ENCODE measurements at regions not wholly inside any gene's neighbourhood (a gene's known extent, or its start where the extent isn't known, plus 50 kb on each side); places are given as distances from the start of the nearest gene placed in this dataset.

GRCh38 chr2:49840428-49840975 lies 686.2 kb upstream of the FSHR start:
- Histone ChIP-seq H3K36me3 (ENCODE audit: control insufficient read depth in 2 of 2, insufficient read depth in 2 of 2, low read length in 1 of 2) (no peaks in the 10 kb centered on the region), H3K9me3 (ENCODE audit: control insufficient read depth in 2 of 2, insufficient read depth in 1 of 2, low read length in 1 of 2) (no peaks in the 10 kb centered on the region), H3K4me3 (ENCODE audit: low read length in 2 of 2) (no peak overlapping the region), H3K27ac (ENCODE audit: low read depth in 1 of 2, low read length in 1 of 2) (no peak overlapping the region), H3K27me3 (ENCODE audit: control insufficient read depth in 2 of 2, insufficient read depth in 1 of 2, low read length in 1 of 2) (no peaks in the 10 kb centered on the region), H3K4me1 (ENCODE audit: control insufficient read depth in 2 of 2, insufficient read depth in 2 of 2, low read length in 2 of 2) (no peaks in the 10 kb centered on the region)
- 95% methylated on average over 5 of the region's 5 CpGs for WGBS
- DNase-seq (ENCODE audit: low read depth in 6 of 9, low spot score in 9 of 9), result no peak

DNA sequence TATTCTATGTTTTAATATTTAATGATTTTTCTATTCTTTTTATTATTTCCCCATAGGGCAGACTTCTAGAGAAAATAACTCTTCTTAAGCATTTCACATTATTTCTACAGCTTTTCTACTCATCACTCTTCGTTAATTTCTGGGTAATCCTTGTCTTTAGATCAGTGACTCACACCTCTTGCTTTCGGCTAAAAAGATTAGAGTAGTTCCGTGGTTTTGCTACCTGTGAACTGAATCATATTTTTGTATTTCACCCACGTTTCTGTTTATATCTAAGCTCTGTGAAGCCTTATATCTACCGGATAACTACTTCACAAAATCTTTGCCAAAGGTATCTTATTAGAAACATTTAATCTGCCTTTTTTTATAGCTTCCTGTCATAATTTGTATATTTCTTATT lies 685.5 kb upstream of the FSHR start:
- Histone ChIP-seq H3K27me3 (ENCODE audit: control insufficient read depth in 2 of 2, insufficient read depth in 1 of 2, low read length in 1 of 2) (no peaks in the 10 kb centered on the region), H3K27ac (ENCODE audit: low read depth in 1 of 2, low read length in 1 of 2) (no peak overlapping the region), H3K9me3 (ENCODE audit: control insufficient read depth in 2 of 2, insufficient read depth in 1 of 2, low read length in 1 of 2) (no peaks in the 10 kb centered on the region), H3K4me3 (ENCODE audit: low read length in 2 of 2) (no peak overlapping the region), H3K36me3 (ENCODE audit: control insufficient read depth in 2 of 2, insufficient read depth in 2 of 2, low read length in 1 of 2) (no peaks in the 10 kb centered on the region), H3K4me1 (ENCODE audit: control insufficient read depth in 2 of 2, insufficient read depth in 2 of 2, low read length in 2 of 2) (no peaks in the 10 kb centered on the region)
- WGBS, result 92% methylated on average over 5 of the region's 5 CpGs
- no peak for DNase-seq (ENCODE audit: low read depth in 6 of 9, low spot score in 9 of 9)

DNA sequence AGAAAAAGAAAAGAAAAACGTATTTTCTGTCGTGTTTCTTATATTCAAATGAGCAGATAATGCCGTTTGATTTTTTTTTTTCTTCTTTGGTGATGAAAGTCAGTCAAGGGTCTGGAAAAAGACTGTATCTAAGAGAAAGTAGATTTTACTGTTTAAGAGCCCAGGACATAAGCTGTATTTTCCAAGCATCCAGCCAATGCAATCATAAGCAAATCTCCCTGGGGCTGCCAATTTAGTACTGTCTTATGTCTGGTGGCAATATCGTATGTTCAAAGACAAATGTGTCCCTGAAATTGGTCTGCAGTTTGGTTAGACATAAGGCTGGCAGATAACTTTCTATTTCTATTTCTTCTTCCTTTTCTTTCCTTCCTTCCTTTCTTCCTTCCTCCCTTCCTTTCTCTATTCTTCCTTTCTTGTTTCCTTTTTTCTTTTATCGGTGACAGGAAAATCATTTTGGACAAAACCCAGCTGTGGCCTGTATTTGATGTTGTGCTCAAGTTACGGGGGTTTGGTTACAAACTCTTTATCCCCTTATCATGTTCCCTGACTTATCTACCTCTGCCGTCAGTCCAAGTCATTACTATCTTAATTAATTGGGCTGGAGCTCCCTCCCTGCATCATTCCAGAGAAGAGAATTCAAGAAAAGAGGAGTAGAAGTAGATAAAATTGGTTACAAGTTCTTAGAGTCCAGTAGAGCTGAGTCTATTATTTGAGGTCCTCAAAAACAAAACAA lies 683.4 kb upstream of the FSHR start:
- Histone ChIP-seq H3K4me1 (ENCODE audit: control insufficient read depth in 2 of 2, insufficient read depth in 2 of 2, low read length in 2 of 2) (no peaks in the 10 kb centered on the region), H3K9me3 (ENCODE audit: control insufficient read depth in 2 of 2, insufficient read depth in 1 of 2, low read length in 1 of 2) (no peaks in the 10 kb centered on the region), H3K27ac (ENCODE audit: low read depth in 1 of 2, low read length in 1 of 2) (no peak overlapping the region), H3K27me3 (ENCODE audit: control insufficient read depth in 2 of 2, insufficient read depth in 1 of 2, low read length in 1 of 2) (no peaks in the 10 kb centered on the region), H3K4me3 (ENCODE audit: low read length in 2 of 2) (no peak overlapping the region), H3K36me3 (ENCODE audit: control insufficient read depth in 2 of 2, insufficient read depth in 2 of 2, low read length in 1 of 2) (no peaks in the 10 kb centered on the region)
- 90% methylated on average over 7 of the region's 7 CpGs for WGBS
- DNase-seq (ENCODE audit: low read depth in 6 of 9, low spot score in 9 of 9), result no peak

DNA sequence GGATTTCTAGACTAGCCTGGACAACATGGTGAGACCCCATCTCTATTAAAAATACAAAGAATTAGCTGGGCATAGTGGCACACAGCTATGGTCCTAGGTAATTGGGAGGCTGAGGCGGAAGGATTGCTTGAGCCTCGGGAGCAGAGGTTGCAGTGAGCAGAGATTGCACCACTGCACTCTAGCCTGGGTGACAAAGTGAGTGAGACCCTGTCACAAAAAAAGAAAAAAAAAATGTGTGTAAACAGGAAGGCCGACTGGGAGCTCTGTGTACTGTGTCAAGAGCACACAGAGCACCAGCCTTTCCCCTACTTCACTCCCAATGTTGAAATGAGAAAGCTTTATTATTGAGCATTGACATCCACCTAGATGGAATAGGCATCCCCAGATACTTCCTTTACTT lies 681.7 kb upstream of the FSHR start:
- Histone ChIP-seq H3K27ac (ENCODE audit: low read depth in 1 of 2, low read length in 1 of 2) (no peak overlapping the region), H3K4me1 (ENCODE audit: control insufficient read depth in 2 of 2, insufficient read depth in 2 of 2, low read length in 2 of 2) (no peaks in the 10 kb centered on the region), H3K9me3 (ENCODE audit: control insufficient read depth in 2 of 2, insufficient read depth in 1 of 2, low read length in 1 of 2) (no peaks in the 10 kb centered on the region), H3K27me3 (ENCODE audit: control insufficient read depth in 2 of 2, insufficient read depth in 1 of 2, low read length in 1 of 2) (no peaks in the 10 kb centered on the region), H3K4me3 (ENCODE audit: low read length in 2 of 2) (no peak overlapping the region), H3K36me3 (ENCODE audit: control insufficient read depth in 2 of 2, insufficient read depth in 2 of 2, low read length in 1 of 2) (no peaks in the 10 kb centered on the region)
- 83% methylated on average over 3 of the region's 3 CpGs for WGBS
- no peak for DNase-seq (ENCODE audit: low read depth in 6 of 9, low spot score in 9 of 9)

GRCh38 chr2:49834433-49834832 lies 680.1 kb upstream of the FSHR start:
- no peaks in the 10 kb centered on the region for H3K9me3 ChIP-seq (ENCODE audit: control insufficient read depth in 2 of 2, insufficient read depth in 1 of 2, low read length in 1 of 2)
- H3K27ac ChIP-seq (ENCODE audit: low read depth in 1 of 2, low read length in 1 of 2), result no peak overlapping the region
- H3K4me1 ChIP-seq (ENCODE audit: control insufficient read depth in 2 of 2, insufficient read depth in 2 of 2, low read length in 2 of 2), result no peaks in the 10 kb centered on the region
- DNase-seq (ENCODE audit: low read depth in 6 of 9, low spot score in 9 of 9), result no peak
- 100% methylated on average over 1 of the region's 1 CpG for WGBS
- H3K4me3 ChIP-seq (ENCODE audit: low read length in 2 of 2), result no peak overlapping the region
- no peaks in the 10 kb centered on the region for H3K27me3 ChIP-seq (ENCODE audit: control insufficient read depth in 2 of 2, insufficient read depth in 1 of 2, low read length in 1 of 2)
- H3K36me3 ChIP-seq (ENCODE audit: control insufficient read depth in 2 of 2, insufficient read depth in 2 of 2, low read length in 1 of 2), result no peaks in the 10 kb centered on the region

GRCh38 chr2:49832555-49832954 lies 678.2 kb upstream of the FSHR start:
- no peaks in the 10 kb centered on the region for H3K27me3 ChIP-seq (ENCODE audit: control insufficient read depth in 2 of 2, insufficient read depth in 1 of 2, low read length in 1 of 2)
- 90% methylated on average over 3 of the region's 3 CpGs for WGBS
- H3K36me3 ChIP-seq (ENCODE audit: control insufficient read depth in 2 of 2, insufficient read depth in 2 of 2, low read length in 1 of 2), result no peaks in the 10 kb centered on the region
- H3K4me3 ChIP-seq (ENCODE audit: low read length in 2 of 2), result no peak overlapping the region
- H3K27ac ChIP-seq (ENCODE audit: low read depth in 1 of 2, low read length in 1 of 2), result no peak overlapping the region
- DNase-seq (ENCODE audit: low read depth in 6 of 9, low spot score in 9 of 9), result no peak
- H3K9me3 ChIP-seq (ENCODE audit: control insufficient read depth in 2 of 2, insufficient read depth in 1 of 2, low read length in 1 of 2), result no peaks in the 10 kb centered on the region
- no peaks in the 10 kb centered on the region for H3K4me1 ChIP-seq (ENCODE audit: control insufficient read depth in 2 of 2, insufficient read depth in 2 of 2, low read length in 2 of 2)

DNA sequence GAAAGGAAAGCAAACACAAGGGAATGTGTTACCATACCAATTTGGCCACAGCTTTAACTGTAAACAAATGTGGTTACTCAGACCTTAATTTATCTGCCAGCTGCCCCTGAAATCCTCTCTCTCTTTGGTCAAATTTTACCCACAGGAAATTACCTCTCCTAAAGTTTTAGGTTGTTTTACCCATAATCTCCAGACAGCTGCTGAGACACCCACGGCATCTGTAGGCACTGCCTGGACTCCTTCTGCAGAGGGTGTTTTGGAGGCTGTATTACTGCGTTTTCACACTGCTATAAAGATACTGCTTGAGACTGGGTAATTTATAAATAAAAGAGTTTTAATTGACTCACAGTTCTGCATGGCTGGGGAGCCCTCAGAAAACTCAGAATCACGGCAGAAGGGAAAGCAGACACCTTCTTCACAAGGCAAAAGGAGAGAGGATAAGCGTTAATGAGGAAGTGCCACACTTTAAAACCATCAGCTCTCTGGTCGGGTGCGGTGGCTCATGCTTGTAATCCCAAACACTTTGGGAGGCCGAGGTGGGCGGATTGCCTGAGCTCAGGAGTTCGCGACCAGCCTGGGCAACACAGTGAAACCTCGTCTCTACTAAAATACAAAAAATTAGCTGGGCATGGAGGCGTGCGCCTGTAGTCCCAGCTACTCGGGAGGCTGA lies 677.5 kb upstream of the FSHR start:
- 52% methylated on average over 14 of the region's 14 CpGs for WGBS
- Histone ChIP-seq H3K4me3 (ENCODE audit: low read length in 2 of 2) (no peak overlapping the region), H3K4me1 (ENCODE audit: control insufficient read depth in 2 of 2, insufficient read depth in 2 of 2, low read length in 2 of 2) (no peaks in the 10 kb centered on the region), H3K9me3 (ENCODE audit: control insufficient read depth in 2 of 2, insufficient read depth in 1 of 2, low read length in 1 of 2) (no peaks in the 10 kb centered on the region), H3K36me3 (ENCODE audit: control insufficient read depth in 2 of 2, insufficient read depth in 2 of 2, low read length in 1 of 2) (no peaks in the 10 kb centered on the region), H3K27me3 (ENCODE audit: control insufficient read depth in 2 of 2, insufficient read depth in 1 of 2, low read length in 1 of 2) (no peaks in the 10 kb centered on the region), H3K27ac (ENCODE audit: low read depth in 1 of 2, low read length in 1 of 2) (no peak overlapping the region)
- no peak for DNase-seq (ENCODE audit: low read depth in 6 of 9, low spot score in 9 of 9)

DNA sequence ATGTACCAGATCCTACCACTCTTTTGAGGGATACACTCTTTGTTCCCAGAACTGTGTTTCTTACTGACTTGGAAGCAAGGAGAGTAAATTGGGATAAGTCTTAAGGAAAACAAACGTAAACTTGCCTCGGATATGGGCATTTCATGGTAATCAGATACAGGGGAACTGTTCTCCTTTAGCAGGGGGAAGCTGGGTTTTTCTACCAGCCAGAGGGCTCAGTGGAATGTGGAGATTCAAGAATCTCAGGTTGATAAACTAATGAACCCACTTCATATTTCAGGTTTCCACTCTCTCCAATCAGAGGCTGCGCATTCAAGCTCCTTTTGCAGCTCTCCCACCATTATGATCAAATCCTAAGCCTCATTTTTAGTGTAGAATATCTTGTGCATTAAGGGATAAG lies 676.5 kb upstream of the FSHR start:
- no peak overlapping the region for H3K4me3 ChIP-seq (ENCODE audit: low read length in 2 of 2)
- H3K4me1 ChIP-seq (ENCODE audit: control insufficient read depth in 2 of 2, insufficient read depth in 2 of 2, low read length in 2 of 2), result no peaks in the 10 kb centered on the region
- DNase-seq (ENCODE audit: low read depth in 6 of 9, low spot score in 9 of 9), result no peak
- no peaks in the 10 kb centered on the region for H3K36me3 ChIP-seq (ENCODE audit: control insufficient read depth in 2 of 2, insufficient read depth in 2 of 2, low read length in 1 of 2)
- 97% methylated on average over 3 of the region's 3 CpGs for WGBS
- no peaks in the 10 kb centered on the region for H3K9me3 ChIP-seq (ENCODE audit: control insufficient read depth in 2 of 2, insufficient read depth in 1 of 2, low read length in 1 of 2)
- no peak overlapping the region for H3K27ac ChIP-seq (ENCODE audit: low read depth in 1 of 2, low read length in 1 of 2)
- no peaks in the 10 kb centered on the region for H3K27me3 ChIP-seq (ENCODE audit: control insufficient read depth in 2 of 2, insufficient read depth in 1 of 2, low read length in 1 of 2)

DNA sequence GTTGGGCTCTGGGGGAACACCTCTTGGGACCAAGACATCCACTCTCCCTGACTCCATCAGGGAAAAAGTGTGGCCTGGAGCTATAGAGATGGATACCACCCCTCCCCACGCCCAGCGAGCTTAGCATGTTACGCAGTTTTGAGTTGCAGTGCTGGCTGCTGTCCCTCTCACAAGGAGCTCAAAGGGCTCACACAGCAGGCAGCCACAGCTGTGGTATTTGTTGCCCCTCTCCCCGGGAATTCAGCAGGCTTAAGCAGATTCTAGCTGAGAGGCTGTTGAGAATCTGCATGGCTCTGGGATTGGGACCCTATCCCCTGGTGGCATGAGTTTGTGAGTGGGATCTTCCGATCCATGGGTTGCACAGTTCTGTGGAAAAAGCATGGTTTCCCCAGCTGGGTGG lies 673.1 kb upstream of the FSHR start:
- no peaks in the 10 kb centered on the region for H3K4me1 ChIP-seq (ENCODE audit: control insufficient read depth in 2 of 2, insufficient read depth in 2 of 2, low read length in 2 of 2)
- H3K4me3 ChIP-seq (ENCODE audit: low read length in 2 of 2), result no peak overlapping the region
- no peaks in the 10 kb centered on the region for H3K36me3 ChIP-seq (ENCODE audit: control insufficient read depth in 2 of 2, insufficient read depth in 2 of 2, low read length in 1 of 2)
- no peaks in the 10 kb centered on the region for H3K9me3 ChIP-seq (ENCODE audit: control insufficient read depth in 2 of 2, insufficient read depth in 1 of 2, low read length in 1 of 2)
- WGBS, result 95% methylated on average over 5 of the region's 5 CpGs
- H3K27ac ChIP-seq (ENCODE audit: low read depth in 1 of 2, low read length in 1 of 2), result no peak overlapping the region
- no peaks in the 10 kb centered on the region for H3K27me3 ChIP-seq (ENCODE audit: control insufficient read depth in 2 of 2, insufficient read depth in 1 of 2, low read length in 1 of 2)
- no peak for DNase-seq (ENCODE audit: low read depth in 6 of 9, low spot score in 9 of 9)

All from thymus (tissue), 11 donors.